ENCODE measurements at regions not wholly inside any gene's neighbourhood (a gene's known extent, or its start where the extent isn't known, plus 50 kb on each side); places are given as distances from the start of the nearest gene placed in this dataset.

- no peak for DNase-seq (ENCODE audit: low read depth in 2 of 2)
These were observed 436.0 kb upstream of the THBS1 start for GRCh38 chr15:39144613-39145499.

GRCh38 chr15:39145854-39146625 is 434.8 kb upstream of the THBS1 start:
- DNase-seq (ENCODE audit: low read depth in 2 of 2), result peak in 1 of 2 donors; percentile 39

GRCh38 chr15:39149636-39150150 is 431.2 kb upstream of the THBS1 start:
- no peak for DNase-seq (ENCODE audit: low read depth in 2 of 2)

- DNase-seq (ENCODE audit: low read depth in 2 of 2), result no peak
These were observed 429.3 kb upstream of the THBS1 start for GRCh38 chr15:39151545-39151944.

- no peak for DNase-seq (ENCODE audit: low read depth in 2 of 2)
These were observed 427.7 kb upstream of the THBS1 start for GRCh38 chr15:39153058-39153714.

- DNase-seq (ENCODE audit: low read depth in 2 of 2), result peak; percentile 17 to 30
These were observed 427.2 kb upstream of the THBS1 start for GRCh38 chr15:39153716-39154115.

GRCh38 chr15:39154227-39154638 is 426.6 kb upstream of the THBS1 start:
- no peak for DNase-seq (ENCODE audit: low read depth in 2 of 2)

- no peak for DNase-seq (ENCODE audit: low read depth in 2 of 2)
These were observed 426.1 kb upstream of the THBS1 start for GRCh38 chr15:39154776-39155175.

GRCh38 chr15:39156166-39156565 is 424.7 kb upstream of the THBS1 start:
- no peak for DNase-seq (ENCODE audit: low read depth in 2 of 2)

GRCh38 chr15:39156646-39157250 is 424.1 kb upstream of the THBS1 start:
- DNase-seq (ENCODE audit: low read depth in 2 of 2), result no peak

GRCh38 chr15:39157882-39158281 is 423.0 kb upstream of the THBS1 start:
- no peak for DNase-seq (ENCODE audit: low read depth in 2 of 2)

- DNase-seq (ENCODE audit: low read depth in 2 of 2), result no peak
These were observed 421.0 kb upstream of the THBS1 start for GRCh38 chr15:39159833-39160232.

GRCh38 chr15:39161096-39161495 is 419.8 kb upstream of the THBS1 start:
- no peak for DNase-seq (ENCODE audit: low read depth in 2 of 2)

GRCh38 chr15:39165020-39165706 is 415.7 kb upstream of the THBS1 start:
- DNase-seq (ENCODE audit: low read depth in 2 of 2), result no peak

GRCh38 chr15:39167164-39168058 is 413.5 kb upstream of the THBS1 start:
- no peak for DNase-seq (ENCODE audit: low read depth in 2 of 2)

- DNase-seq (ENCODE audit: low read depth in 2 of 2), result peak; percentile 80 to 98
These were observed 408.9 kb upstream of the THBS1 start for GRCh38 chr15:39171944-39172368.

GRCh38 chr15:39172380-39173281 is 408.2 kb upstream of the THBS1 start:
- DNase-seq (ENCODE audit: low read depth in 2 of 2), result peak in 1 of 2 donors; percentile 42

GRCh38 chr15:39173426-39173825 is 407.5 kb upstream of the THBS1 start:
- no peak for DNase-seq (ENCODE audit: low read depth in 2 of 2)

GRCh38 chr15:39174332-39174731 is 406.5 kb upstream of the THBS1 start:
- no peak for DNase-seq (ENCODE audit: low read depth in 2 of 2)

Data from dermis microvascular lymphatic vessel endothelial cell (primary cell).